MM.1S (cell line): ENCODE measurements at regions not wholly inside any gene's neighbourhood (a gene's known extent, or its start where the extent isn't known, plus 50 kb on each side); places are given as distances from the start of the nearest gene placed in this dataset.

ENCODE experiments used
- DNase-seq: peaks from one replicate; pipeline ENCODE4 v3.0.0-alpha.2; 2015
- H2AFZ ChIP-seq: fragments of 300-600 bp; sonication (generic); 2 replicates; pipeline ENCODE4 v1.6.0; 2016; ENCODE audit warnings: antibody characterized with exemption, low read length
- H3F3A ChIP-seq: fragments of 300-600 bp; sonication (generic); 2 replicates; pipeline ENCODE4 v1.6.1; 2016; ENCODE audit warnings: mild to moderate bottlenecking, antibody characterized with exemption, low read length, moderate library complexity, mixed read lengths; ENCODE audit not compliant: insufficient read depth
- H3K27ac ChIP-seq: fragments of 300-600 bp; sonication (generic); 2 replicates; pipeline ENCODE4 v1.5.1; 2016; ENCODE audit warnings: mild to moderate bottlenecking, low read length
- H3K27me3 ChIP-seq: fragments of 300-600 bp; sonication (generic); replicated peaks from 2 replicates; pipeline ENCODE4 v1.6.0; 2016; ENCODE audit warnings: low read length; ENCODE audit not compliant: insufficient read depth
- H3K36me3 ChIP-seq: fragments of 300-600 bp; sonication (generic); replicated peaks from 2 replicates; pipeline ENCODE4 v1.6.1; 2016; ENCODE audit warnings: mild to moderate bottlenecking, low read length, mixed read lengths; ENCODE audit not compliant: insufficient read depth
- H3K4me1 ChIP-seq: fragments of 300-600 bp; sonication (generic); 2 replicates; pipeline ENCODE4 v1.6.1; 2016; ENCODE audit warnings: low read length, mixed read lengths
- H3K4me2 ChIP-seq: fragments of 300-600 bp; sonication (generic); 2 replicates; pipeline ENCODE4 v1.6.0; 2016; ENCODE audit warnings: low read depth, low read length
- H3K4me3 ChIP-seq: fragments of 300-600 bp; sonication (generic); 2 replicates; pipeline ENCODE4 v1.5.1; 2016; ENCODE audit warnings: low read length, mixed read lengths
- H3K79me2 ChIP-seq: fragments of 300-600 bp; sonication (generic); 2 replicates; pipeline ENCODE4 v1.6.1; 2016; ENCODE audit warnings: mixed run types, low read length, mixed read lengths
- H3K9ac ChIP-seq: fragments of 300-600 bp; sonication (generic); 2 replicates; pipeline ENCODE4 v1.6.1; 2016; ENCODE audit warnings: low read length, mixed read lengths
- H3K9me2 ChIP-seq: fragments of 300-600 bp; sonication (generic); replicated peaks from 2 replicates; pipeline ENCODE4 v1.6.1; 2016; ENCODE audit warnings: mild to moderate bottlenecking, low read length, mixed read lengths; ENCODE audit not compliant: insufficient read depth
- H3K9me3 ChIP-seq: fragments of 300-600 bp; sonication (generic); replicated peaks from 2 replicates; pipeline ENCODE4 v1.6.1; 2016; ENCODE audit warnings: mild to moderate bottlenecking, low read length, mixed read lengths; ENCODE audit not compliant: insufficient read depth
- H4K20me1 ChIP-seq: fragments of 300-600 bp; sonication (generic); 2 replicates; pipeline ENCODE4 v1.6.1; 2016; ENCODE audit warnings: mild to moderate bottlenecking, low read length, moderate library complexity, mixed read lengths; ENCODE audit not compliant: insufficient read depth
- EZH2 ChIP-seq: fragments of 300-600 bp; sonication (generic); optimal IDR thresholded peaks from 2 replicates; pipeline ENCODE3; 2017; ENCODE audit warnings: low read depth, mild to moderate bottlenecking, antibody characterized with exemption, low read length, mixed read lengths
- EZH2phosphoT487 ChIP-seq: fragments of 300-600 bp; sonication (generic); IDR thresholded peaks from 2 replicates; pipeline ENCODE4 v1.6.1; 2018; ENCODE audit warnings: antibody characterized with exemption, low read length
- TF ChIP-seq, protein P1 (sequence below): fragments of 300-600 bp; sonication (generic); IDR thresholded peaks from 2 replicates; pipeline ENCODE4 v1.5.1; 2016; ENCODE audit warnings: antibody characterized with exemption, low read length, mixed read lengths

- no peaks in the 10 kb centered on the region for H3K9me3 ChIP-seq
- H3K4me1 ChIP-seq: no peaks in the 10 kb centered on the region
- no peak overlapping the region for H3K4me3 ChIP-seq
- H3K4me2 ChIP-seq: no peak overlapping the region
- TF ChIP-seq EZH2phosphoT487 (no peak), EZH2 (no peak)
- TF ChIP-seq, protein P1, sequence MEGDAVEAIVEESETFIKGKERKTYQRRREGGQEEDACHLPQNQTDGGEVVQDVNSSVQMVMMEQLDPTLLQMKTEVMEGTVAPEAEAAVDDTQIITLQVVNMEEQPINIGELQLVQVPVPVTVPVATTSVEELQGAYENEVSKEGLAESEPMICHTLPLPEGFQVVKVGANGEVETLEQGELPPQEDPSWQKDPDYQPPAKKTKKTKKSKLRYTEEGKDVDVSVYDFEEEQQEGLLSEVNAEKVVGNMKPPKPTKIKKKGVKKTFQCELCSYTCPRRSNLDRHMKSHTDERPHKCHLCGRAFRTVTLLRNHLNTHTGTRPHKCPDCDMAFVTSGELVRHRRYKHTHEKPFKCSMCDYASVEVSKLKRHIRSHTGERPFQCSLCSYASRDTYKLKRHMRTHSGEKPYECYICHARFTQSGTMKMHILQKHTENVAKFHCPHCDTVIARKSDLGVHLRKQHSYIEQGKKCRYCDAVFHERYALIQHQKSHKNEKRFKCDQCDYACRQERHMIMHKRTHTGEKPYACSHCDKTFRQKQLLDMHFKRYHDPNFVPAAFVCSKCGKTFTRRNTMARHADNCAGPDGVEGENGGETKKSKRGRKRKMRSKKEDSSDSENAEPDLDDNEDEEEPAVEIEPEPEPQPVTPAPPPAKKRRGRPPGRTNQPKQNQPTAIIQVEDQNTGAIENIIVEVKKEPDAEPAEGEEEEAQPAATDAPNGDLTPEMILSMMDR: no peak
- no peaks in the 10 kb centered on the region for H3K9me2 ChIP-seq
- no peak for DNase-seq
- H3K36me3 ChIP-seq: no peaks in the 10 kb centered on the region
- no peaks in the 10 kb centered on the region; the same call in 1 of the 2 replicates for H3K27me3 ChIP-seq
- H3K79me2 ChIP-seq: no peaks in the 10 kb centered on the region
- H4K20me1 ChIP-seq: no peaks in the 10 kb centered on the region
- H3K9ac ChIP-seq: no peak overlapping the region
- no peaks in the 10 kb centered on the region for H3F3A ChIP-seq
- no peak overlapping the region for H2AFZ ChIP-seq
- no peak overlapping the region for H3K27ac ChIP-seq
Observed at GRCh38 chr1:199698222-199698621, 329.3 kb upstream of the NR5A2 start.

- H3K27ac ChIP-seq: no peak overlapping the region
- H3K27me3 ChIP-seq: no peaks in the 10 kb centered on the region; the same call in 1 of the 2 replicates
- H3K79me2 ChIP-seq: no peaks in the 10 kb centered on the region
- no peaks in the 10 kb centered on the region for H3K9me3 ChIP-seq
- H3K9ac ChIP-seq: no peak overlapping the region
- H2AFZ ChIP-seq: 0 out of 2 replicates have a peak overlapping the region, but pooled peaks have one; percentile 7
- H3K4me3 ChIP-seq: no peak overlapping the region
- no peaks in the 10 kb centered on the region for H3K4me1 ChIP-seq
- no peak for DNase-seq
- H4K20me1 ChIP-seq: no peaks in the 10 kb centered on the region
- H3F3A ChIP-seq: no peaks in the 10 kb centered on the region
- no peaks in the 10 kb centered on the region for H3K36me3 ChIP-seq
- H3K9me2 ChIP-seq: no peaks in the 10 kb centered on the region
- H3K4me2 ChIP-seq: peak overlapping the region; percentile 11; the same call in 1 of the 2 replicates
- TF ChIP-seq, protein P1: no peak
- no peak for TF ChIP-seq EZH2phosphoT487
- TF ChIP-seq EZH2: no peak
Observed at GRCh38 chr1:199700551-199700950, 327.0 kb upstream of the NR5A2 start.

GRCh38 chr1:199701726-199702125 is 325.8 kb upstream of the NR5A2 start:
- Histone ChIP-seq H3K36me3 (no peaks in the 10 kb centered on the region), H3K9ac (no peak overlapping the region), H3K4me1 (no peaks in the 10 kb centered on the region), H3K27me3 (no peaks in the 10 kb centered on the region), H3F3A (no peaks in the 10 kb centered on the region), H3K4me2 (no peak overlapping the region), H3K9me3 (no peaks in the 10 kb centered on the region), H3K4me3 (no peak overlapping the region), H3K27ac (no peak overlapping the region), H3K9me2 (no peaks in the 10 kb centered on the region), H3K79me2 (no peaks in the 10 kb centered on the region), H2AFZ (no peak overlapping the region), H4K20me1 (no peaks in the 10 kb centered on the region)
- DNase-seq: no peak
- TF ChIP-seq EZH2phosphoT487: no peak
- TF ChIP-seq, protein P1: no peak
- no peak for TF ChIP-seq EZH2
